Activated CD4-positive, alpha-beta T cell treated with anti-CD3 and anti-CD28 coated beads, Interleukin-2, Interleukin-6, amounts not matched to agents 100 ng/mL and 50 ng/mL, durations not matched to agents 16 hours and 8 hours (primary cell): ENCODE measurements at regions not wholly inside any gene's neighbourhood (a gene's known extent, or its start where the extent isn't known, plus 50 kb on each side); places are given as distances from the start of the nearest gene placed in this dataset.

Experiments
- DNase-seq: peaks from one replicate; pipeline ENCODE4 v3.0.0-alpha.2; 2020

GRCh38 chr16:14360326-14361037 lies 269.6 kb downstream of the PARN start:
- no peak for DNase-seq

- DNase-seq = no peak
These were observed 271.3 kb downstream of the PARN start for GRCh38 chr16:14358697-14359305.

DNA sequence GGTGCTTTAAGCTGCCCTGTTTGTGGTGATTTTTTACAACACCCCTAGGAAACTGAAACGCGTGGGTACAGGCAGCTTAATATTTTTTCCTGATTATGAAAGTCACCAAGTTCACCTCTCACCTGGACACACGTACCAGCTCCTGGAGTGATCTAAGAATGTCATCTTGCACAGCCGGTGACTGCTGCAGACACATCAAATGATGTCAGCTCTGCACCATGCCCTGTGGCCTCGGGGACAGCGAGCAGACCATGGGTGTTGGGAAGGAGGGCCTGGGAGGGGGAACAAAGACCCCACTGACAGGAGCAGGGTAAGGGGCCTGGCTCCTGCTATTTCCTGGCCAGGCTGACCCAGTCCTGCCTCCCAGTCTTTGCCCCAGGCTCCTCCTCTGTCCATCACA lies 272.7 kb downstream of the PARN start:
- DNase-seq = no peak

GRCh38 chr16:14356064-14356463 lies 274.0 kb downstream of the PARN start:
- no peak for DNase-seq

DNA sequence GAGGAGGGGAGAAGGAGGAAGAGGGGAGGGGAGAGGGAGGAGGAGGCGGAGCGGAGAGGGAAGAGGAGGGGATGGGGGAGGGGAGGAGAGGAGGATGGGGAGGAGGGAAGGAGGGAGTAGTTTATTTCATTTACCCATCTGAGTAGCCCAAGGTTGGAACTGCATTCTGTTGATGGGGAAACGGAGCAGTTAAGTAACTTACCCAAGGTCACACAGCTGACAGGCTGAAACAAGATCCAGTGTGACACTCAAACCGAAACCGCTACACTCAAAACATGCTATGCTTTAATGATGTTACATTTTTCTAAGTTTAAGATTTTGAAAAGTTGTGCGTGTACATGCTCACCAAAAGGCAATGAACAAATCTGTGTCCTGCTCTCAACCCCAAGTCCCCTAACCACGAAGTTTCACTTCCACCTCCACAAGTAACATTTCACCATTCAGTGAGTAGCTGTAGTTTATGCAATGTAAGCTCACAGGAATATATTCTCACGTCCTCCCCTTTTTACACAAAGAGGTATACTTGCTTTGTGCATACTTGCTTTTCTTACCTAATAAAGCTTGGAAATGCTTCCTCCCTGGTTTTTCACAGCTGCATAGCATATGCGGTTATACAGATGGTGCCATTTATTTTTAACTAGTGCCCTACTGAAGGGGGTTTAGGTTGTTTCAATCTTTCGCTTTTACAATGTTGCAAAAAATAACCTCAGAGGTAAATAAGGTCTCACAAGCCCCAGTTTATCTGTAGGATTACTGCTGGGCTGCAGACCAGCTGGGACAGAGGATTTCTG lies 275.3 kb downstream of the PARN start:
- peak; percentile 91 for DNase-seq

- DNase-seq = no peak
These were observed 276.7 kb downstream of the PARN start for GRCh38 chr16:14353340-14353739.

- no peak for DNase-seq
These were observed 278.4 kb downstream of the PARN start for GRCh38 chr16:14351647-14352046.

- no peak for DNase-seq
These were observed 279.4 kb downstream of the PARN start for GRCh38 chr16:14350626-14351025.

DNA sequence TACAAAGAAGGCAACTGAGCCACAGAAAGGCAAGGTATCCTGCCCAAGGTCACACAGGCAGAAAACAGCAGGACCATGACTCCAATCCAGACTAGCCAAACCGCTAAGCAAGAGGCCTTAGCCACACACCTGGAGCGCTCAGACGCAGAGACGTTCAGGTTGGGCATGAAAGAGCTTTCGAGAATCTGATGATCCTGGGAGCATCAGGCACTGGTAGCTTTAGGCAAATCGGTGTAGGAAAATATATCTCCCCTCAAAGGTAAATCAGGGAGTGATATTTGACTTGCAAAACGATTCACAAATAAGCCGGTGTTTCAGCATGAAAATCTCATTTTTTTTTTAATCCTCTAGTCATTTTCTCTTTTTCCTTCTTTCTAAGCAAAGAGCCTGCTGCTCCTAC lies 279.0 kb downstream of the MRTFB start:
- no peak for DNase-seq

GRCh38 chr16:14347706-14348105 lies 276.6 kb downstream of the MRTFB start:
- no peak for DNase-seq

DNA sequence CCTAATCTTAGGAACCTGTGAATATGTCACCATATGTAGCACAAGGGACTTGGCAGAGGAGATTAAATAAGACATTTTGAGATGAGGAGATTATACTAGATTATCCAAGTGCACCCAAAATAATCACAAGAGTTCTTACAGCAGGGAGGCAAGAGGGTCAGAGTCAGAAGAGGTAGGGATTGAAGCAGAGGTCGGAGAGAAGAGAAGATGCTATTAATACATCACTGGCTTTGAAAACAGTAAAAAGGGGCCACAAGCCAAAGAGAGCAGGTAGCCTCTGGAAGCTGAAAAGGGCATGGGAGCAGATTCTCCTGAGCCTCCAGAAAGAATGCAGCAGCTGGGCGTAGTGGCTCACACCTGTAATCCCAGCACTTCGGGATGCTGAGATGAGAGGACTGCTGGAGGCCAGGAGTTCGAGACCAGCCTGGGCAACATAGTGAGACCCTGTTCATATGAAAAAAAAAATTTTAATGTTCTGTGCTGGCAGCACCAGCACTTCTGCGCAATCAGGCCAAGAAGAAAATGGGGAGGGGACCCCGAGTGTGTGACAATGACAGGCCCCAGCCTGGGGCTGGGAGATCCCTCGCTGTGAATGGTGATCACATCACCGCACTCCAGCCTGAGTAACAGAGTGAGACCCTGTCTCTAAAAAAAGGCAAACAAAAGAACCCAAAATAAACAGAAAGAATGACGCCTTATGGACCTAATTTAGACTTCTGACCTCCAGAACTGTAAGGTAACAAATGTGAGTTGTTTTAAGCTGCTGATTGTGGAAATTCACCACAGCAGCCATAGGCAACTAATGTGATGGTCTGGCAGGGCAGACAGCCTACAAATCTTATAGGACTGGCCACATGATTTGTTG lies 275.4 kb downstream of the MRTFB start:
- DNase-seq = no peak

GRCh38 chr16:14345512-14346115 lies 274.5 kb downstream of the MRTFB start:
- no peak for DNase-seq

DNA sequence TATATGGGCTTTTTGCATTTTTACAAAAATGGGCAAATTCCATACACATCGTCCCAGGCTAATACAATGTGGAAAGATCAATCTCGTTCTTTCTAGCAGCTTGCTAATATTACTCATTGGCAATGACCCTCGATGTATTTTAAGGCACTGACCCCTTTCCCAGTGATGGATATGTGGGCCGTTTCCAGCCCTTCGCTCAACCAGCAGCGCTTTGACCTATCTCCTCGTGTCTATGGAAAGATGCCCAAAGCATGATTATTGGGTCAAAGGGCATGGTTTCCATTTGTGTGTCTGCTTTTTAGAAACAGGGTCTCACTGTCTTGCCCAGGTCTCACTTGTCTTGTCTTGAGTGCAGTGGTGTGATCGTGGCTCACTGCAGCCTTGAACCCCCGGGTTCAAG lies 273.8 kb downstream of the MRTFB start:
- DNase-seq = no peak

- no peak for DNase-seq
These were observed 273.2 kb downstream of the MRTFB start for GRCh38 chr16:14344292-14344691.

- no peak for DNase-seq
These were observed 270.5 kb downstream of the MRTFB start for GRCh38 chr16:14341324-14342225.

GRCh38 chr16:14339694-14340093 lies 268.6 kb downstream of the MRTFB start:
- DNase-seq = no peak

DNA sequence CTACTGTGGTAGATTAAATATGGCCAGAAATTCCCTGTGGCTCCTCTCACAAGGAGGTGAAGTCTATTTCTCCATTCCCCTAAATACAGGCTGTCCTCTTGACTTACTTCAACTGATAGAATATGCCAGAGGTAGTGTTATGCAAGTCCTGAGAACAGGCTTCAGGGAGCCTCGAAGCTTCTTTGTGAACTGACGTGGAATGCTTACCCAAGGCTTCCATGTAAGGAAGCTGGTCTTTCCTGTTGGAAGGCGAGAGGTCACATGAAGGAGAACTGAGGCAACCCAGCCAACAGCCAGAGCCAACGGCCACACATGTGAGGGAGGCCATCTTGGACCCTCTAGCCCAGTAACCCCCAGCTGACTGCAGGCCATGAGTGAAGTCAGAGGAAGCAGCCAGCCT lies 267.9 kb downstream of the MRTFB start:
- no peak for DNase-seq

DNA sequence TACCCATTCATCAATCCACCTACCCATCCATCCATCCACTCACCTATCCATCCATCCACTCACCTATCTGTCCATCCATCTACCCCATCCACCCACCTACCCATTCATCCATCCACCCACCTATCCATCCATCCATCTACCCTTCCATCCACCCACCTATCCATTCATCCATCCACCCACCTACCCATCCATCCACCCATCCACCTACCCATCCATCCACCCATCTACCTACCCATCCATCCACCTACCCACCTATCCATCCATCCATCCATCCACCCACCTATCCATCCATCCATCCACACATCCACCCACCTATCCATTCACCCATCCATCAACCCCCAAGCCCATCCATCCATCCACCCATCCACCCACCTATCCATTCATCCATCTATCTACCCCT lies 267.1 kb downstream of the MRTFB start:
- no peak for DNase-seq

- no peak for DNase-seq
These were observed 266.4 kb downstream of the MRTFB start for GRCh38 chr16:14337303-14338191.

DNA sequence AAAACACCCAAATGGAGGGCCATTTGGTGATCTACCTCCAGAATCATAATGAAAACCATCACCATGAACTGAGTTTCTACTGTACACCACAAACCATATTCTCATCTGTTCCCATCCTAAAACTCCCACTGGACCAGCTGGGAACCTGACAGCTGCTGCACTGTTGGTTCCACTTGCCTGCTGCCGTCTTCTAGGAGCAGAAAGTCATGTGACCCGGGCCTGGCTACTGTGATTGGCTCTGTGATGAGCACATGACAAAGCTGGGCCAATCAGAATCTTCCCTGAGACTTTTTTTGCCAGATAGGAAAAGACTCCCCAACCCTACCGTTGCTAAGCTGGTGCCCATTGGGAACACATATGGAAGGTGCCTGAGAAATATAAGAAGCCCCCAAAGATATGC lies 264.2 kb downstream of the MRTFB start:
- no peak for DNase-seq
